ENCODE measurements at regions not wholly inside any gene's neighbourhood (a gene's known extent, or its start where the extent isn't known, plus 50 kb on each side); places are given as distances from the start of the nearest gene placed in this dataset.

- no peak for TF ChIP-seq POLR2A (IDR thresholded peaks at IDR 0.05; ENCODE audit: control extremely low read depth in 1 of 2, low read depth in 2 of 2, low read length in 2 of 2)
- TF ChIP-seq GTF2F1 (IDR thresholded peaks at IDR 0.05; ENCODE audit: borderline replicate concordance, low read depth, low read length) = no peak
- TF ChIP-seq CTCF (IDR thresholded peaks at IDR 0.05; ENCODE audit: control extremely low read depth in 1 of 3, insufficient read depth in 1 of 3, low read depth in 1 of 3, low read length in 3 of 3) = peak in 2 of 3 experiments; percentile 39 to 51; a peak in 2 of 4 replicates
- TF ChIP-seq JUND (IDR thresholded peaks at IDR 0.05; ENCODE audit: low read length) = no peak
- TF ChIP-seq TAF7 (optimal IDR thresholded peaks at IDR 0.05; ENCODE audit: borderline replicate concordance, low read depth, low read length) = no peak
Observed at GRCh38 chr6:152821525-152821924, 70.9 kb downstream of the VIP start.

All from H1 (cell line).